ENCODE measurements at regions not wholly inside any gene's neighbourhood (a gene's known extent, or its start where the extent isn't known, plus 50 kb on each side); places are given as distances from the start of the nearest gene placed in this dataset.

DNA sequence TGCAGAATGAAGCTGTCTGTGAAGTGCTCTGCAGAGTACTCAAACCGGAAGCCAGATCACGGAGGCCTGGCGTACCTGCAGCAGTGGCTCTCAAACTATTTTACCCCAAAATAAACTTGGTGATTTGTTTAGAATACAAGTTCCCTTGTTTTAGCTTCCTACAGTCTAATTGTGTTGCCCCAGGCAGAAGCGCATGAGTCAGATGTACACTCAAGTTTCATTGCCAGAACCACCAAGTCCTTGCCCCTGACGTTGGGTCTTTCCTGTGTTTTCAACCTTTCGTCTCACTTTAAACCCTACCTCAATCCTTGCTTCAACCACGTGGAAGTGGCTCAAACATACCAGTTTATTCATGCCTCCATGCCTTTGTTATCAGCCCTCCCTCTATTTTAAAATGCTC lies 66.2 kb upstream of the SLC7A11 start:
- Histone ChIP-seq H3K27me3 (ENCODE audit: control insufficient read depth, insufficient read depth, low read length) (no peaks in the 10 kb centered on the region), H3K36me3 (ENCODE audit: control insufficient read depth, insufficient read depth, low read length) (no peaks in the 10 kb centered on the region), H3K4me3 (ENCODE audit: low read depth, low read length) (no peak overlapping the region)
- peak; percentile 56 for DNase-seq (ENCODE audit: low read depth)
- TF ChIP-seq, protein P1, sequence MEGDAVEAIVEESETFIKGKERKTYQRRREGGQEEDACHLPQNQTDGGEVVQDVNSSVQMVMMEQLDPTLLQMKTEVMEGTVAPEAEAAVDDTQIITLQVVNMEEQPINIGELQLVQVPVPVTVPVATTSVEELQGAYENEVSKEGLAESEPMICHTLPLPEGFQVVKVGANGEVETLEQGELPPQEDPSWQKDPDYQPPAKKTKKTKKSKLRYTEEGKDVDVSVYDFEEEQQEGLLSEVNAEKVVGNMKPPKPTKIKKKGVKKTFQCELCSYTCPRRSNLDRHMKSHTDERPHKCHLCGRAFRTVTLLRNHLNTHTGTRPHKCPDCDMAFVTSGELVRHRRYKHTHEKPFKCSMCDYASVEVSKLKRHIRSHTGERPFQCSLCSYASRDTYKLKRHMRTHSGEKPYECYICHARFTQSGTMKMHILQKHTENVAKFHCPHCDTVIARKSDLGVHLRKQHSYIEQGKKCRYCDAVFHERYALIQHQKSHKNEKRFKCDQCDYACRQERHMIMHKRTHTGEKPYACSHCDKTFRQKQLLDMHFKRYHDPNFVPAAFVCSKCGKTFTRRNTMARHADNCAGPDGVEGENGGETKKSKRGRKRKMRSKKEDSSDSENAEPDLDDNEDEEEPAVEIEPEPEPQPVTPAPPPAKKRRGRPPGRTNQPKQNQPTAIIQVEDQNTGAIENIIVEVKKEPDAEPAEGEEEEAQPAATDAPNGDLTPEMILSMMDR (IDR thresholded peaks at IDR 0.05; ENCODE audit: insufficient read depth, low read length, poor library complexity, severe bottlenecking): no peak

DNA sequence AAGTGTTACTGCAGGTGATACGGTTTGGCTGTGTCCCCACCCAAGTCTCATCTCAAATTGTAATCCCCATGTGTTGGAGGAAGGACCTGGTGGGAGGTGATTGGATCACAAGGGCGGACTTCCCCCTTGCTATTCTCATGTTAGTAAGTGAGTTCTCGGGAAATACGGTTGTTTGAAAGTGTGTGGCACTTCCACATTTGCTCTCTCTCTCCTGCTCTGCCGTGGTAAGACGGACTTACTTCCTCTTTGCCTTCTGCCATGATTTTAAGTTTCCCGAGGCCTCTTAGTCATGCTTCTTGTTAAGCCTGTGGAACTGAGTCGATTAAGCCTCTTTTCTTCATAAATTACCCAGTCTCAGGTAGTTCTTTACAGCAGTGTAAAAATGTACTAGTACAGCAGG lies 65.2 kb upstream of the SLC7A11 start:
- DNase-seq (ENCODE audit: low read depth): no peak
- TF ChIP-seq, protein P1 (IDR thresholded peaks at IDR 0.05; ENCODE audit: insufficient read depth, low read length, poor library complexity, severe bottlenecking): no peak
- H3K27me3 ChIP-seq (ENCODE audit: control insufficient read depth, insufficient read depth, low read length): no peaks in the 10 kb centered on the region
- H3K4me3 ChIP-seq (ENCODE audit: low read depth, low read length): no peak overlapping the region
- no peaks in the 10 kb centered on the region for H3K36me3 ChIP-seq (ENCODE audit: control insufficient read depth, insufficient read depth, low read length)

DNA sequence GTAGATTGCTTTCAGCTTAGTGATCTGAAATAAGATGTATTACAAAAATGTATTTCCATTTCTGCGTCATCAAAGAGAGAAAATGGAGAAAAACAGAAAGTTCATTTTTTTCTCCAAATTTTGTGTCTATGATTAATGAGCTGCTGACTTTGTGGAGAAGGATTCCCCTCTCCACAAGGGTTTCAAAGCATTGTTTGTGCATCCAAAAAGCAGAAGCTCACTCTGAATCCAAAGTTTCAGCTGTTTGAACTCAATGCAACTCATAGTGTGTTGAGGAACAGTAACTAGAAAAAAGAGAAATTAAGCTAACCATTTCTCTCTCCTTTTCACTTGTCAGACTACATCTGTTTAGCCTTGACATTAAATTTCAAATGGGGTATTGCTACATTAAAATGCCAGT lies 62.9 kb upstream of the SLC7A11 start:
- no peak overlapping the region for H3K4me3 ChIP-seq (ENCODE audit: low read depth, low read length)
- TF ChIP-seq, protein P1 (IDR thresholded peaks at IDR 0.05; ENCODE audit: insufficient read depth, low read length, poor library complexity, severe bottlenecking): no peak

DNA sequence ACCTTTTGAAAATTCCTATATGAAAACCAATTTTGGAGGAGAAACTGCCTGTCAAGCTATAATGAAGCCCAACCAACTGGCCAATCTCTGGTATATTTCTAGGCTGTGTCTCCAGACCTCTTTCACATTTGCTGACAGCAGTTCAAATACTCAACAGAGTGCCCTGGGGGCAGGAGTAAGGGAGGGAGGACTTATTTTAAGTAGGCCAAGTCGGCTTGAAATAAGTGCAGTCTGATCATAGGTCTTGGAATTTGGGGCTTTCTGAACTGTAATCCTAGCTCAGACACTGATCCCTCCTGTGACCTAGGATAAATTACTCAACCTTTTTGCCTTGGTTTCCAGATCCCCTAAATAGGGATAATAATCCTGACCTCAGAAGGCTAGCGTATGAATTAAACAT lies 59.4 kb upstream of the SLC7A11 start:
- no peak for DNase-seq (ENCODE audit: low read depth)

More for the DNA sequence above, 62.9 kb upstream of the SLC7A11 start:
- Histone ChIP-seq H3K27me3 (ENCODE audit: control insufficient read depth, insufficient read depth, low read length) (no peaks in the 10 kb centered on the region), H3K36me3 (ENCODE audit: control insufficient read depth, insufficient read depth, low read length) (no peaks in the 10 kb centered on the region)
- no peak for DNase-seq (ENCODE audit: low read depth)

DNA sequence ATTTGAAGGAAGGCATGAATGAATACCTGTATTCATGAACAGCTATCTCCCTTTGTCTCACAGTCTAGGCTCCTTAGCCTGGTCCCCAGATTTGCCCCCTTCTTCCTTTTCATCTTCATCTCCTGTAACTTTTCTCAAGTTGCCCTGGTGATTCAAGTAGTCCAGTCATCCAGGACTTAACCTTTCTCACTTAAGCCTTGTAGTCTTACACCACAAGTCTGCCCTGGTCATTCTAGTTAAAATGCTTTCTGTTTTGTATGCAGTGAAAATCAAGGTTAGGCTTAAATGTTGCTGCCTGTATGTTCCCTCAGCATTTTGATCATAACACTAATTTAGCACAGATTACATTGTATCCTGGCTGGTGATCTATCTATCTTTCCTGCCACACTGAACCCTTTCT lies 58.5 kb upstream of the SLC7A11 start:
- TF ChIP-seq, protein P1 (IDR thresholded peaks at IDR 0.05; ENCODE audit: insufficient read depth, low read length, poor library complexity, severe bottlenecking): no peak
- Histone ChIP-seq H3K4me3 (ENCODE audit: low read depth, low read length) (no peak overlapping the region), H3K36me3 (ENCODE audit: control insufficient read depth, insufficient read depth, low read length) (no peaks in the 10 kb centered on the region), H3K27me3 (ENCODE audit: control insufficient read depth, insufficient read depth, low read length) (no peaks in the 10 kb centered on the region)
- DNase-seq (ENCODE audit: low read depth): no peak

More for the DNA sequence above, 59.4 kb upstream of the SLC7A11 start:
- Histone ChIP-seq H3K27me3 (ENCODE audit: control insufficient read depth, insufficient read depth, low read length) (no peaks in the 10 kb centered on the region), H3K4me3 (ENCODE audit: low read depth, low read length) (no peak overlapping the region), H3K36me3 (ENCODE audit: control insufficient read depth, insufficient read depth, low read length) (no peaks in the 10 kb centered on the region)
- TF ChIP-seq, protein P1 (IDR thresholded peaks at IDR 0.05; ENCODE audit: insufficient read depth, low read length, poor library complexity, severe bottlenecking): no peak

DNA sequence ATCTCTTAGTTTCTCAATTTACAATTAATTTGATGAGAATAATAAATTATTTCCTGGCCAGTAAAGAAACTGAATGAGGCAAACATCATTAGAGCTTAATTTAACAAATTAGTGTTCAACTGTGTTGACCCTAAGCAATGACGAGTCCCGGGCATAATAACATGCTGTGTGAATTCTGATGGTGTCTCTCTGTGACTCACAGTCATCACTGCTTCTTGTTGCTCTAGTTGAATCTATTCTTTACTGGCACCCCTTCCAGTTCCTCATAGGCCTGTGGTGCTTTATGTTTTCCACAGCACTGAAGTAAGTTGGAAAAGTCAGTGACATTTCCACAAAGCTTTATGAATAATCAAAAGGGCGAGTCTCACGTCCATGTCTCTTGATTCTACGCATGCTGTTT lies 57.7 kb upstream of the SLC7A11 start:
- no peaks in the 10 kb centered on the region for H3K27me3 ChIP-seq (ENCODE audit: control insufficient read depth, insufficient read depth, low read length)
- no peak for DNase-seq (ENCODE audit: low read depth)
- TF ChIP-seq, protein P1 (IDR thresholded peaks at IDR 0.05; ENCODE audit: insufficient read depth, low read length, poor library complexity, severe bottlenecking): no peak
- no peaks in the 10 kb centered on the region for H3K36me3 ChIP-seq (ENCODE audit: control insufficient read depth, insufficient read depth, low read length)
- H3K4me3 ChIP-seq (ENCODE audit: low read depth, low read length): no peak overlapping the region
